ENCODE measurements at regions not wholly inside any gene's neighbourhood (a gene's known extent, or its start where the extent isn't known, plus 50 kb on each side); places are given as distances from the start of the nearest gene placed in this dataset.

DNA sequence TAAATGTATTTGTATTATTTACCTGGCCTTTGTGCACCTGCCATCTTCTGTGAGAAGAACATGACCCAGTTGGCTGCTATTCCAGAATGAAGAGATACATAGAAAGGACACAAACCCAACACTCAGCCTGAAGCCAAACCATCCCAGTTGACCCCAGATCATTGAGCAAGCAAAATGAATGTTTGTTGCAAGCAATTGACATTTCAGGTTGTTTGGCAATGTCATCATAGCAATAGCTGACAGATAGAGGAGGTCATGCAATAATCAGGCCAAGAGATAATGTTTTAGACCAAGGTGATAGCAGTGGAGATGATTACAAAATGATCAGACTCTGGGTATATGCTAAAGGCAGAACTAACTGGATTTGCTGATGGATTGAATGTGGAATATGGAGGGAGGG lies 71.2 kb upstream of the TMEM164 start:
- DNase-seq (ENCODE audit: low read depth): no peak

- no peak for DNase-seq (ENCODE audit: low read depth)
Measured at GRCh38 chrX:109934434-109934833, 68.5 kb upstream of the TMEM164 start.

- DNase-seq (ENCODE audit: low read depth): no peak
Measured at GRCh38 chrX:109934935-109935334, 68.0 kb upstream of the TMEM164 start.

GRCh38 chrX:109936114-109936513 lies 66.8 kb upstream of the TMEM164 start:
- DNase-seq (ENCODE audit: low read depth): no peak

DNA sequence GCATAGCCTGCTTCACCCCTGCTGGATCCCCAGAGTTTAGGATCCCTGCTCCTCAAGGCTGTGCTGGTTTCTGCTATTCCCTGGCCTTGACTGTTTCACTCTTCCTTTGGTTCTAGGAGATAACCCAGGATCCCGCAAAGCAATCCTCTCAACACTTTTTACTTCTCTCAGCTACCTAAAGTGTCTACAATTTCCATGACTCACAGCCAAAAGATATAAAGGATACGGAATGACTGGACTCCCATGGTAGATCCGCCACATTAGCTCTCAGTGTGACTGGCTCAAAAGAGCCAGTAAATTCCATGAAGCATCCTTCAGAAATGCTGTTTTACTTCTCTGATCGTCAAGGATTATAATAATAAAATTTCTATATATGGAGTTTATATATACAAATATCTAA lies 66.3 kb upstream of the TMEM164 start:
- no peak for DNase-seq (ENCODE audit: low read depth)

- no peak for DNase-seq (ENCODE audit: low read depth)
Measured at GRCh38 chrX:109939498-109939897, 63.4 kb upstream of the TMEM164 start.

DNA sequence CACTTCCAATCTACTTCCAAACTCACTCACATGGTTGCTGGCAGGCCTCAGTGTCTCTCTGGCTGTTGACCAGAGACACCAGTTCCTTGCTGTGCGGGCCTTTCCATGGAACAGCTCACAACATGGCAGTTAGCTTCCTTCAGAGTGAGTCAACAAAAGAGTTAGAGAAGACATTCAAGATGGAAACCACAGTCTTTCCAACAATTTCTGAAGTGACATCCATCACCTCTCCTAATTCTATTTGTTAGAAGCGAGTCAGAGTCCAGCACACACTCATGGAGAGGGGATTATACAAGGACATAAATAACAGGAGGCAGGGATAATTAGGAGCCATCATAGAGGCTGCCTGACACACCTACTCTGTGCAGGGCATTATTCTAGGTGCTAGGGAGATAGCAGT lies 62.5 kb upstream of the TMEM164 start:
- DNase-seq (ENCODE audit: low read depth): no peak

DNA sequence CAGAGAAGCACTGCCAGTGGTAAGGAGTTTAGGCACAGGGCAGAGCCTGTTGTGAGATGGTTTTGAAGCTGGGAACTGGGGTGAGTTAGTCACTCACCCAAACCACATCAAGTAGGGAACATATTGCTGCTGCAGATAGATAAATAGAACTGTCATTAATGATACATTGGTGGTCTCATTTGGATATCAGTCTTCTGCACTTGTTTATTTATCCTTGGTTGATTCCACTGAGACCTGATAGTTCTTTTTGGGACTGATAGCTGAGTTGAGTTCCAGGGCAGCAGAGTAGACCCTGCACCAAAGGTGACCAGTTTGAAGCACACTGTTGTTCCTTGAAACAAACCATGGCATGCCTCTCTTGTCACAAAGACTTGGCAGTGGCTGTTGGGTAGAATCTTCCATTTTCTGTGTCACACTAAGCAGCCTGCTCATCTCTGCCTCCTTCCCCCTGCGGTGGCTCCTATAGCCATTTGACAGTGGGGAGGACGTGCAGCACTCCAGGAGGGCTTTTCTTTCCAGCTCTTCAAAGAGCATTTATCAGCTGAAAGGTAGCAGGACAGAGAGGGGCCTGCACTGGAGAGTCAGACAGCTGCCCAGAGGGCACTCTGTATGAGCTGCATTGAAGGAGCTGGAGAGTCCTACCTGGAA lies 59.7 kb upstream of the TMEM164 start:
- no peak for DNase-seq (ENCODE audit: low read depth)

GRCh38 chrX:109943740-109944092 lies 59.2 kb upstream of the TMEM164 start:
- DNase-seq (ENCODE audit: low read depth): no peak

- no peak for DNase-seq (ENCODE audit: low read depth)
Measured at GRCh38 chrX:109952050-109952449, 50.9 kb upstream of the TMEM164 start.

DNA sequence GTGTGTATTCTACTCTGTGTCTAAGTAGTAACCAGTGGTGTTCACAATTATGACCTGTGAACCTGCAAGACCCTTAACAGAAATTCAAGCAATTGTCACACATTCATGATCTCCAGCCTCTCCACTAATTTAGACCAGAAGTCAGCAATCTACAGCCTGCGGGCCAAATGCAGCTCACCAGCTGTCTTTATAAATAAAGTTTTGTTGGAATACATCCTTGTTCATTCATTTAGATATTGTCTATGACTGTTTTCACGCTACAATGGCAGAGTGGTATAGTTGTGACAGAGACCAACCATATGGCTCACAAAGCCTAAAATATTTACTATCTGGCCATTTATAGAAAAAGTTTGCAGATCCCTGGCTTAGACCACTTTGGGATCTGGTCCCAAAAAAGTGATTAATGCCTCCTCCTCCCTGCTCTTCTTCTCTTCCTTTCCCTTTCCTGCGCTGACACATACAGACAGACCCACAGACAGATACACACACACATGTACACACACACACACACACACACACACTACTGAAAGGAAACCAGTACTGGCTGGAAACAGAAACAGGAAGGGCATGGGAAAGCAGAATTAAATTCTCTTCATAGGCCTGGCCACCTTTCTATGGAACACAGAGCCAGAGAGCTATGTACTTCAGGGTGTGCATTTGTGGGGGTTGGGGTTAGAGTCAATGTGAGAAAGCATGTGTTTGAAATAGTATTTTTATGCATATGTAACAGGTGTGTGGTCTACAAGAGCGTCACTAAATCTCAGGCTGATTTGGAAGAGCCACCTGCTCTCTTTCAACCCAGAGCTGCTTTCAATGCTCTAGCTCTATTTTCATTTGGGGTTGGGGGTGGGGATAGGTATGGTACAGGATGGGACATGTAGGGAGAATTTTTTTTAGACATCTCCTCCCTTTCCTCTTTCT lies 49.7 kb upstream of the TMEM164 start:
- no peak for DNase-seq (ENCODE audit: low read depth)

Data from GM04504 (cell line).